ENCODE measurements at regions not wholly inside any gene's neighbourhood (a gene's known extent, or its start where the extent isn't known, plus 50 kb on each side); places are given as distances from the start of the nearest gene placed in this dataset.

DNA sequence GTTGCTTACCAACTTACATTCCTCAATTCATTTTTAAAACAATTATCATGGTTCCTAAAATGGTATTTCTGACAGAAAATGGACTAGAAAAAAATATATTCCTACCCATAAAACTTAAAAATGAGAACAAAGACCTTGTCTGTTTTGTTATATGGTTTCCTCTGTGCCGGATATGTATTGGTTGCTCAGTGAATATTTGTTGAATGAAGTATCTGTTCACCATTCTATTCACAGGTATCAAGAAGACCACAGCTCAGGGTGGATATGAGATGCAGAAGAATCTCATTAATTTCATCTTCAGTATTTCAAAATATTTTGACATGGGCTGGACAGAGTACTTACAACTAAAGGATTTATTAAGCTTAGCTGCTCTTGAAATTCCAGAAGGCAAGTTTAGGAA lies 58.1 kb downstream of the TUSC7 start:
- no peak for DNase-seq (ENCODE audit: low read depth in 1 of 2, low spot score in 2 of 2)
- Histone ChIP-seq H3K36me3 (no peaks in the 10 kb centered on the region), H3K27me3 (replicated peaks) (no peaks in the 10 kb centered on the region), H3K4me3 (no peak overlapping the region), H3K27ac (no peak overlapping the region), H3K4me1 (replicated peaks) (no peaks in the 10 kb centered on the region), H3K9me3 (replicated peaks) (no peaks in the 10 kb centered on the region)

DNA sequence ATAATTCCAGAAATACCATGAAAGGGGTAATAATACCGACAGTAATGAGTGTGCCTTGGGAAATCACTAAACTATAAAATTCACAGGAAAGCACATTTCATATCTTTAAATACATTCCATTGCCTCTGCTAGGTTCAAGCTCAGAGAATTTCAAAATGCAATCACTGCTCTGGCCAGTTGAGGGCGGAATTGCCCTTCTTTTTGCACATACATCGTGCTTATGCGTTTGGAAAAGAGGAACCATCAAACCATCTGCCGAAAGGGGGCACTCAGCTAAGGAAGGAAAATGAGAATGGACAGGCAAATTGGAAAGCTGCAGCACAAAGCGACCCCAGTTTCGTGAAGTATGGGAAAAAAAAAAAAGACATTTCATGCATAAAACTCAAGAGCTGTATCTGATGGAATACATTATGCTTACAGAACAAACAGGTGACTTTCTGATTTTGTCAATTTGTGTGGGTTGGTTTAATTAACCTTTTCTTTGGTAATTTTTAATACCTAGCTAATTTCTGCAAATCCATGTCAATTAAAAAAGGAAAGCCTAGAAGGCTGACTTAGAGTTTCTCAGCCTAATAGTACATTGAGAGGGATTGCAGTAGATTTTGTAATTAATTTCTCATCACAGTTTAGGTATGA lies 61.4 kb downstream of the TUSC7 start:
- no peaks in the 10 kb centered on the region for H3K27me3 ChIP-seq (replicated peaks)
- no peak overlapping the region for H3K27ac ChIP-seq
- no peaks in the 10 kb centered on the region for H3K36me3 ChIP-seq
- H3K9me3 ChIP-seq (replicated peaks): no peaks in the 10 kb centered on the region
- H3K4me1 ChIP-seq (replicated peaks): no peaks in the 10 kb centered on the region
- H3K4me3 ChIP-seq: no peak overlapping the region
- peak; percentile 48 to 59 for DNase-seq (ENCODE audit: low read depth in 1 of 2, low spot score in 2 of 2)

DNA sequence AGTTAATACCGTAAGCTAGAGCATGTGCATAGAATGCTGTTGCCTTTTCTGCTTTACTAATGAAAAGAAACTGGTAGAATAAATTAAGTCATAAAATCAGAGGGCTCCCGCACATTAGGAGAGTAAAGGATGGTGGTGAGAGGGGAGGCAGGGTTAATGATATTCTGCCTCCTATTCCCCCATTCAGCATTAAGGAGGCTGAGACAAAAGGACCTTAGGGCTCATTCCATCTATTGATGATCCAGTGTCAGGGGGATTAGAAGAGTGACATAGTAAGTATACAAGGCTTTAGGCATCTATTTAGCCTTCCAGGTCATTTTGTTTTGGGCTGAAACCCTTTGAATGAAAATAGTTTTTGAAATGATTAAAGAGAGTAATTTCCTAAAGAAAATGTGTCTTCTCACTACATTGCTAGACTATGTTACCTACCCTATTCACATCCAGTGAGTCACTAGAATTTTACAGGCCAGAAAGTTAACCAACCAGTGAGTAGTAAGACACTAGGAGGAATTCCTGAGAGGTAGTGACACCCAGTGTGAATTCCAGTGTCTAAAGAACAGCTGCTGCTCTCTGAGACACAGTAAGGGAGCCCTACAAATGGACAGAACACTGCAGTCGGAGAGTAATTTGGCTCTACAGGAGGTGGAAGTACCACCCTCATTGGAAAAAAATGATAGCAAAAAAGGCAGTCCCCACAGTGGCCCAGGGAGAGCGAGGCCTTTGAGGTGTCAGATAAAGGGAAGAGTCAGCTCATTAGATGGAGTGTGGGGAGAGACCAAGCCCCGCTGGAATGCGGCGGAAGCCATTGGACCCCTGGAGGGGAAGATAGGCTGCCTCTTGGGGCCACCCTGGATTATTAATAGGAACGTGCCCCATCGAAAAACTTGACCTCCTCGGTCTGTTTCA lies 67.6 kb downstream of the TUSC7 start:
- no peak for DNase-seq (ENCODE audit: low read depth in 1 of 2, low spot score in 2 of 2)
- no peak overlapping the region for H3K4me3 ChIP-seq

DNA sequence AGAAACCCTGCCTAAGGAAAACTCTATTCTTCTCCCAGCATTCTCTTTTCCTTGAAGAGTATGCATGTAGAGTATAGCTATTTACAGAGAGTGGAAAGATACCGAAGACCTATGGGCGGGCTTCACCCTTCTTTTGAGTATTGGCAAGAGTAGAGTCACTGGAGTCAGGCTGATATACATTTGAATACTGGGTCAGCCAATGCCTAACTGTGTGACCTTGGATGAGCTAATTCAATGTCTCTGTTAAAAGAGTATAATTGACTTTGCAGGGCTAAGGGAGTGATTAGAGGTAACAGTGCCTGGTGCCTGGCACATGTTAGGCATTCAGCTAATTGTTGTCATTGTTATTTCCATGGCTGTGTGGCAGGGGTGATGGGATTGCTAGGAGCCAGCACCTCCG lies 75.6 kb downstream of the TUSC7 start:
- Histone ChIP-seq H3K36me3 (no peaks in the 10 kb centered on the region), H3K4me3 (no peak overlapping the region), H3K27ac (no peak overlapping the region), H3K27me3 (replicated peaks) (no peaks in the 10 kb centered on the region), H3K9me3 (replicated peaks) (no peaks in the 10 kb centered on the region), H3K4me1 (replicated peaks) (no peaks in the 10 kb centered on the region)
- DNase-seq (ENCODE audit: low read depth in 1 of 2, low spot score in 2 of 2): no peak

More for the DNA sequence above, 67.6 kb downstream of the TUSC7 start:
- Histone ChIP-seq H3K36me3 (no peaks in the 10 kb centered on the region), H3K27ac (no peak overlapping the region), H3K27me3 (replicated peaks) (no peaks in the 10 kb centered on the region), H3K4me1 (replicated peaks) (no peaks in the 10 kb centered on the region), H3K9me3 (replicated peaks) (no peaks in the 10 kb centered on the region)

DNA sequence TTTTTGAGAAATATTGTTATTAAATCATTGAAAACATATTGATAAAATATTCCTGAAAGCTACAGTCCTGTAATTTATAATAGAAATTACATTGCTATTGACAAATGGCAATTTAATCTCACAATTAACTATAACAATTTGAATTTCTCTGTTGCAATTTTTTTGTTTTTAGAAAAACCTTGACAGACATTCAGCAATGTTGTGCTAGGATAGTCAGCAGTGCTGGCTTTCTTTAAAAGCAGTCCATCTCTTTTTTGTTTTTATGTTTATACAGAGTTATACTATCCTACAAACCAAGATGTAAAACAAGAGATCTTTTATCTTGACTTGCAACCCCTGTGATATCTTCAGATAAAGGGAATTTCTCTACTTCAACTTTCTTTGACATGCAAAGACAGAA lies 93.1 kb downstream of the TUSC7 start:
- H3K4me3 ChIP-seq: no peak overlapping the region
- no peaks in the 10 kb centered on the region for H3K36me3 ChIP-seq
- no peak for DNase-seq (ENCODE audit: low read depth in 1 of 2, low spot score in 2 of 2)
- no peaks in the 10 kb centered on the region for H3K4me1 ChIP-seq (replicated peaks)
- H3K27ac ChIP-seq: no peak overlapping the region
- H3K9me3 ChIP-seq (replicated peaks): no peaks in the 10 kb centered on the region
- no peaks in the 10 kb centered on the region for H3K27me3 ChIP-seq (replicated peaks)

DNA sequence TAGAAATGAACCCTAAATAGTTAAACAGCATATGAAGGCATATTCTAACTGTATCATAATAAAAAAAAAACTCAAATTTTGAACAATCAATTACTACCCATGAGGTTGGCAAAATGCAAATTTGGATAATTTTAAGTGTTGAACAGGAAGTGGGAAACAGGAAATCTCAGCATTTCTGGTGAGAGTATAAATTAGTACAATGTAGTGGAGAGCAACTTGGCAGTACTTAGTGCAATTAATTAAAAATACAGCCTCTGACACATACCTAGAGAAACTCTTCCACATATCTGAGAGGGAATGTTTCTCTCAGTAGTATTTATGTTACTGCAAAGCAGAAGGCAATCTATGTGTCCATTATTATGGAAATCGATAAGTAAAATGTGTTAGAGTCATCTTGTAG lies 96.8 kb downstream of the TUSC7 start:
- Histone ChIP-seq H3K27ac (no peak overlapping the region), H3K27me3 (replicated peaks) (no peaks in the 10 kb centered on the region), H3K9me3 (replicated peaks) (no peaks in the 10 kb centered on the region), H3K4me3 (no peak overlapping the region), H3K36me3 (no peaks in the 10 kb centered on the region), H3K4me1 (replicated peaks) (no peaks in the 10 kb centered on the region)
- DNase-seq (ENCODE audit: low read depth in 1 of 2, low spot score in 2 of 2): no peak

DNA sequence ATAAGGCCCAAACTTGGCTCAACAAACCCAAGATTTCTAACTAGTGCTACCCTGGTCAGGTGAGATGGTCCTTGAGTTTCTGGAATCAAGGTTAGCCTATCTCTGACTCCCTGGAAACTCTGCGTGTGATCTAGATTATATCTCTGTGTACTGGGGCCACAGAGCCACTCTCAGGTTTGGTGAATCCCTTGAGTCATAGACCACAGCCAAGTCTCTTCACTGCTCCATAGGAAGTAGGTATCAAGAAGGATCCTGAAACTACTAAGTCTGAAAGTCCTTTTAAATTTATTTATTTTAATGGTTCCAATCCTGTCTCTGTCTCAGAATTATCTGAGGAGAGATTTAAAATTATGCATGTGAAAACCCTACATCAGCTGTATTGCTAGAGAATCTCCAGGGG lies 99.1 kb downstream of the TUSC7 start:
- Histone ChIP-seq H3K27me3 (replicated peaks) (no peaks in the 10 kb centered on the region), H3K4me3 (no peak overlapping the region), H3K36me3 (no peaks in the 10 kb centered on the region), H3K27ac (no peak overlapping the region), H3K4me1 (replicated peaks) (no peaks in the 10 kb centered on the region), H3K9me3 (replicated peaks) (no peaks in the 10 kb centered on the region)
- DNase-seq (ENCODE audit: low read depth in 1 of 2, low spot score in 2 of 2): no peak

DNA sequence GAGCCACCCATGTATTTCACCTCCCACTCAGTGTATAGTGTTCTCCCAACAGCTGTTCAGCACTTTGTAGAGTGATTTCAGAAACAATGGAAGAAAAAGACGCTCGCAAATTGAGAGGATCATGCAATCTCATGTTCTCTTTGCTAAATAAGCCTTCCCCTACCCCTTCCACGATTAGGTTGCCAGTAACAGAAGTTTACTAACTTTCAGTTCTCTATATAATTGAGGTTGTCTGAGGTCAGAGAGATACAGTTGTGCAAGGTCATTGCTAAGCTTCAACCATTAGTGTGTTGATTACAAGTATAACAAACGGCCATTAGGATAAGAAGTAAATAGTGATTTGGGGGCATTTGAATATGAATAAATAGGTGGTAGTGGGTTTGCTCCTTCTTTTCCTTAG lies 99.6 kb downstream of the TUSC7 start:
- no peak overlapping the region for H3K27ac ChIP-seq

DNA sequence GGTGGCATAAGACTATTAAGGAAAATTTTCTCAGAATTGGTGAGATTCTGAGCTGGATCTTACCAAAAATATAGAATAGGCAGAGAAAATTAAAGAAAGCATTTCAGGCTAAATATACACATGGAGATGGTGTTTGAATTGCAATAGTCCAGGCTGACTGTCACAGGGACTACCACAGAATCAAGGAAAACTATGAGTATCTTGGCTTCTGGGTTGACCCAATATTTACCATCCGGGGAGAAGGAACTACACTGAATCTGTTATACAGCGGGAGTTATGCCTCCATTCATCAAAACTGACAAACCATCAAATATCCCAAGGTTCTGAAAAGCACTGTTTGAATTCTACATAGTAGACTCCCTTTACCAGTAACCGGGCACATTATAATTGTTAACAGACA lies 102.2 kb downstream of the TUSC7 start:
- Histone ChIP-seq H3K4me1 (replicated peaks) (no peaks in the 10 kb centered on the region), H3K4me3 (no peak overlapping the region), H3K9me3 (replicated peaks) (no peaks in the 10 kb centered on the region), H3K36me3 (no peaks in the 10 kb centered on the region), H3K27ac (no peak overlapping the region), H3K27me3 (replicated peaks) (no peaks in the 10 kb centered on the region)
- DNase-seq (ENCODE audit: low read depth in 1 of 2, low spot score in 2 of 2): no peak

More for the DNA sequence above, 99.6 kb downstream of the TUSC7 start:
- no peak for DNase-seq (ENCODE audit: low read depth in 1 of 2, low spot score in 2 of 2)
- Histone ChIP-seq H3K4me1 (replicated peaks) (no peaks in the 10 kb centered on the region), H3K9me3 (replicated peaks) (no peaks in the 10 kb centered on the region), H3K36me3 (no peaks in the 10 kb centered on the region), H3K27me3 (replicated peaks) (no peaks in the 10 kb centered on the region), H3K4me3 (no peak overlapping the region)

DNA sequence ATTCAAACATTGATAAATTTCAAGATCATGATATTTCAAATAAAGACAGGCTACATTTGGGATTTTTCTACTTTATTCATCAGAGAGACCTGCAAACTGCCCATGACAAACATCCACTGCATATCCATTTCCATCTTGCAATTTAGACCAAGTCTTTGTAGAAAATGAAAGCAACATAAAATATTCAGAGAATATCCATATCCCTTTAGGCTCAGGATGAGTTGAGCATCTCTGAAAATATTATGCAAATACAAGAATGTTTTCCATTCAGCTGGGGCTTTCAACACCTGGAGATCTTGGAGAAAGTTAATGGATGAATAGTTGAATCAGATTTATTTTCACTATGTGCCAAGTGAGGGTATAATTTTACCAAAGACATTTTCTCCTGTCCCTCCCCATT lies 103.4 kb downstream of the TUSC7 start:
- DNase-seq (ENCODE audit: low read depth in 1 of 2, low spot score in 2 of 2): no peak
- H3K27ac ChIP-seq: no peak overlapping the region
- H3K9me3 ChIP-seq (replicated peaks): no peaks in the 10 kb centered on the region
- H3K36me3 ChIP-seq: no peaks in the 10 kb centered on the region
- H3K27me3 ChIP-seq (replicated peaks): no peaks in the 10 kb centered on the region
- H3K4me3 ChIP-seq: no peak overlapping the region
- no peaks in the 10 kb centered on the region for H3K4me1 ChIP-seq (replicated peaks)

DNA sequence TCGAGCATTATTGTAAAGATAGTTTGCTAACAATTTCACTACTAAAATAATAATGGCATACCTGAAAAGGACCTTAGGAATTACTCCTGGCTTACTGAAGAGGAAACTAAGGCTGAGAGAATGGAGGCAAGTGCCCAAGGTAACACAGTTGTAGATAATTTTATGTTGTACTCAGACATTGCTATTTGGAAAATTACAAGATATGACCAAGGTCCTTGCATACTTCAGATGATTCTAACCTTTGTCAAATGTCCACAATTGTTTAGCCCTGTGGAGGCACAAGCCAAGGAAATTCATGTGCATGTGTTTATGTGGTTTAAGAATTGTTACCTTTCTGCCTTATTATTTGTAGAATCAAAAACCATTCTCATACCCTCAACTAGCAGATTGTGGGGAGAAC lies 105.7 kb downstream of the TUSC7 start:
- DNase-seq (ENCODE audit: low read depth in 1 of 2, low spot score in 2 of 2): no peak
- Histone ChIP-seq H3K27ac (no peak overlapping the region), H3K9me3 (replicated peaks) (no peaks in the 10 kb centered on the region), H3K4me1 (replicated peaks) (no peaks in the 10 kb centered on the region), H3K27me3 (replicated peaks) (no peaks in the 10 kb centered on the region), H3K4me3 (no peak overlapping the region), H3K36me3 (no peaks in the 10 kb centered on the region)

DNA sequence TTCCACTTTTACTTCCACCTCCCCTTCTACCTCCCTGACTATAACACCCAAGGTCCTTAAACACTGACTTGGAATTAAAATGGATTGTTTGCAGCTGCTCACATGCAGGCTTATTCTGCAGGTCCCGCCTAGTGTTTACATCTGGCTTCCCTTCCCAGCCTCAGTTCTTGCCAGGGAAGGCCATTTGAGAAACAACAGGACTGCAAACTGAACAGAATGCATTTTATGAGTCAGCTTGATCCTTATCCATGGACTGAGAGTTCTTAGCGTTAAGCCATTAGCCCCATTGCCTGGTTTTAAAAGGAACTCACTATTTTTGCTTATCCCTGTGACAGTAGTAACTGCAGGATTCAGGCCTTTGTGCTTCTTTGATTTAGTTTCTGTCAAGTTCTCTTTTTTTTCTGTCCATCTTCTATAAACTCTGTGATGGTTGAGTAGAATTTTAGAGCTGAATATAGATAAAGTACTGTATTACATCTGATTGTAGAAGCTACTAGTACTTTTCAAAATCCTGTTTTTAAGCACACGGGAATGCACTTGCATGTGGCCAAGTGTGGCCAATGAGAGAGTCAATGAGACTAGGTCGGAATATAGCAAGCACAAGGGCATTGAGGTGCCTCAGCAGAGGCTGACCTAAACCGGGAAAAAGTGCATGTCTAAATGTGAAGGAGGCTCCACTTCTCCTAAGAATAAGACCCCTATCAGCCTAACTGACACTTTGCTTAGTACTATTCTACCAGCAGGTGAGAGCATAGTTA lies 106.4 kb downstream of the TUSC7 start:
- Histone ChIP-seq H3K27ac (no peak overlapping the region), H3K9me3 (replicated peaks) (no peaks in the 10 kb centered on the region), H3K36me3 (no peaks in the 10 kb centered on the region), H3K4me1 (replicated peaks) (no peaks in the 10 kb centered on the region), H3K27me3 (replicated peaks) (no peaks in the 10 kb centered on the region), H3K4me3 (no peak overlapping the region)
- DNase-seq (ENCODE audit: low read depth in 1 of 2, low spot score in 2 of 2): no peak

DNA sequence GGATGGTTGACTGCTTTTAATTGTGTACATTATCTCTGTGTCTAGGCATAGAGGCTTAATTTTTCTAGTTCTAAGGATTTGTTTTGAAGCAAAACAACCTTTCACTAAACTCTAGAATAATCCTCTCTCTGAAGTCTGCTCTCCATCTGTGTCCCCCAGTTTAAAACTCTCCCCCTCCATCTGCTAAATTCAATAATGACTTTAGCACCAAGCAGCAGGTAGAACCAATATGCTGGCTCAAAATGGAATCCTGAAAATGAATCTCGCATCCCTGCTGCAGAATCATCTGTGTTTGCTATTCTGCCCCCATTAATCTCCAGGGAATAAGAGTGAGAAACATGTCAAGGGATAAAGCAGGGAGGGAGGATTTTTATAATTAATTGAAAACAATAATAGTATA lies 111.8 kb downstream of the TUSC7 start:
- no peak overlapping the region for H3K4me3 ChIP-seq
- no peaks in the 10 kb centered on the region for H3K9me3 ChIP-seq (replicated peaks)
- no peak for DNase-seq (ENCODE audit: low read depth in 1 of 2, low spot score in 2 of 2)
- H3K27ac ChIP-seq: no peak overlapping the region
- no peaks in the 10 kb centered on the region for H3K4me1 ChIP-seq (replicated peaks)
- no peaks in the 10 kb centered on the region for H3K27me3 ChIP-seq (replicated peaks)
- no peaks in the 10 kb centered on the region for H3K36me3 ChIP-seq

DNA sequence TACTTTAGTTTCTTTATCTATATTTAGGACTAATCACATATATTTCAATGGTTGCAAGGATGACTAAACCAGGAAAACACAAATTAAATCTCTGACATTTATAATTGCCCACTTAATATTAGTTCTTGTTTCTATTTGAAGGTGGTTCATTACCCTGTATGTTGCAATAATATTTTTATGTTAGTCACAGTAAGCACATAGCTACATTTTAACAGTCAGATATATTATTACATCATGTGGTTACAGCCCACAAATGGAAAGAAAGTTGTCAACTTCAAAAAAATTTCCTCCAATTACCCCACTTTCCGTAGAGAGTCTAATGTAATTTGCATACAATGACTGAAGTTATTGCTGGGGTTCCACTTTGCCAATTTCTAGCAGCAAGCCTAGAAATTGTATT lies 114.6 kb downstream of the TUSC7 start:
- no peaks in the 10 kb centered on the region for H3K36me3 ChIP-seq
- DNase-seq (ENCODE audit: low read depth in 1 of 2, low spot score in 2 of 2): no peak

More for the DNA sequence above, 114.6 kb downstream of the TUSC7 start:
- H3K4me3 ChIP-seq: no peak overlapping the region
- no peaks in the 10 kb centered on the region for H3K27me3 ChIP-seq (replicated peaks)
- no peaks in the 10 kb centered on the region for H3K4me1 ChIP-seq (replicated peaks)
- H3K27ac ChIP-seq: no peak overlapping the region
- H3K9me3 ChIP-seq (replicated peaks): no peaks in the 10 kb centered on the region
